ENCODE measurements at regions not wholly inside any gene's neighbourhood (a gene's known extent, or its start where the extent isn't known, plus 50 kb on each side); places are given as distances from the start of the nearest gene placed in this dataset.

DNA sequence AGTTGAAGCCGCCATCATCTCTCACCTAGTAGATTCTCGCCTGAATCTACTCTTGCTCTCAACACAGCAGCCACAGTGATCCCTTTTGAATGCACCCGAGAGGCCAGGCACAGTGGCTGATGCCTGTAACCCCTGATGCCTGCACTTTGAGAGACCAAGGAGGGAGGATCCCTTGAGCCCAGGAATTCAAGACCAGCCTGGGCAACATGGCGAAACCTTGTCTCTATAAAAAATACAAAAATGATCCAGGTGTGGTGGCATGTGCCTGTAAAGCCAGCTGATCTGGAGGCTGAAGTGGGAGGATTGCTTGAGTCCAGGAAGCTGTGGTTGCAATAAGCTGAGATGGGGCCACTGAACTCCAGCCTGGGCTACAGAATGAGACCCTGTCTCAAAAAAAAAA lies 60.3 kb upstream of the EML4 start:
- ChIA-PET CTCF (no interaction called here), POLR2A (no interaction called here), RAD21 (ENCODE audit: low non-redundant PET in 1 of 2, low total read pairs in 2 of 2, uncharacterized antibody in 2 of 2, unreplicated experiment in 2 of 2) (no interaction called here)
- H3K9me3 ChIP-seq (ENCODE audit: control insufficient read depth in 1 of 2, insufficient read depth in 1 of 2, low read depth in 1 of 2, low read length in 2 of 2), result no peaks in the 10 kb centered on the region
- no peaks in the 10 kb centered on the region for H4K20me1 ChIP-seq (ENCODE audit: insufficient read depth)
- H3K79me2 ChIP-seq (ENCODE audit: insufficient read depth, low read length), result no peaks in the 10 kb centered on the region
- H3K36me3 ChIP-seq (ENCODE audit: control insufficient read depth in 1 of 2, insufficient read depth in 2 of 2, low read length in 2 of 2), result no peaks in the 10 kb centered on the region
- no peak for ATAC-seq
- H3K27me3 ChIP-seq (ENCODE audit: insufficient read depth, low read length), result 0 out of 2 replicates have a peak, but pooled peaks cover 6% of the 10 kb centered on the region
- BruUV-seq (replicated peaks), result no TSS peak
- H3K27ac ChIP-seq (ENCODE audit: low read depth, low read length), result no peak overlapping the region
- intact Hi-C loops (cut with micrococcal nuclease), result no loop called here
- H3K9ac ChIP-seq (ENCODE audit: low read length), result no peak overlapping the region
- TF ChIP-seq YY1 (IDR thresholded peaks at IDR 0.05; ENCODE audit: extremely low read depth, insufficient replicate concordance, low read depth, low read length) (no peak), EZH2phosphoT487 (IDR thresholded peaks at IDR 0.05; ENCODE audit: borderline replicate concordance) (no peak)
- TF ChIP-seq, protein P1, sequence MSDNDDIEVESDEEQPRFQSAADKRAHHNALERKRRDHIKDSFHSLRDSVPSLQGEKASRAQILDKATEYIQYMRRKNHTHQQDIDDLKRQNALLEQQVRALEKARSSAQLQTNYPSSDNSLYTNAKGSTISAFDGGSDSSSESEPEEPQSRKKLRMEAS (IDR thresholded peaks at IDR 0.05), result no peak
- H3K4me3 ChIP-seq (replicated peaks in 1 of 2; ENCODE audit: low read depth in 1 of 2, low read length in 2 of 2), result no peak overlapping the region
- no peaks in the 10 kb centered on the region for H3K9me2 ChIP-seq (ENCODE audit: insufficient read depth)
- no peak overlapping the region for H3K4me2 ChIP-seq (ENCODE audit: low read length)
- H3K4me1 ChIP-seq (ENCODE audit: control insufficient read depth in 1 of 2, insufficient read depth in 2 of 2, low read length in 2 of 2), result peaks cover 0 to 3% of the 10 kb centered on the region in 2 experiments; a peak in 1 of 4 replicates
- no peak overlapping the region for H2AFZ ChIP-seq (ENCODE audit: low read depth, low read length, poor library complexity, severe bottlenecking)
- DNase-seq (ENCODE audit: low read depth, low spot score), result no peak

DNA sequence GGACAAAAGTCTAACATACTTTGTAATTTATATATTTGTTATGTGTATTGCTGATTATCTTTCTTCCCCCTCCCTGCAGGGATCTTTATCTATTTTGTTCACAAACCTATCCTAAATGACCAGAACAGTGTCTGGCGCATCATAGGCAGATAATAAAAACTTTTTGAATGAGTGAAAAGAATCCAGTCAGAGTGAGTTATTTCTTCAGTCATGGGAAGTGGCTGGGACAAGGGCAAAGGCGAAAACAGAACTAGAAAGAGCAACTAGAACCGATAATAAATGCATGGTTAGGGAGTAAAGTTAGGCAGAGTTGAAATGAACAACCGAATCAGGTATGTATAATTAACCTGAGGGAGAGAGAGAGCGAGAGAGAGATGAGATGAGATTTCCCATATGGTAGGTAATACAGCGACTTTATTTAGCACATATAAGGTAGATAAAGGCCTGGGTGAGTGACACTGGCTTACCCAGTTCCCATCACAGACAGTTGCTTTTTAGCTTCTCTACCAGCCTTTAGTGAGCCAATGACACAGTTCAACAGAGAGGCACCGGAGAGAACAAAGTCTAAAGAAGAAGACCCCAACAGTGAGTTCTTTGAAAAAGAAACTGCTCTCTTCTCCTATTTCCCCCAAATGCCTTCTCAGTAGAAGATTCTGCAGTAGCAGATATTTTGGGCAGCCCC lies 59.1 kb upstream of the EML4 start:
- DNase-seq (ENCODE audit: low read depth, low spot score) (no peak), ATAC-seq (no peak)
- no TSS peak for BruUV-seq (replicated peaks)
- no peaks in the 10 kb centered on the region for H3K36me3 ChIP-seq (ENCODE audit: control insufficient read depth in 1 of 2, insufficient read depth in 2 of 2, low read length in 2 of 2)
- H3K9me2 ChIP-seq (ENCODE audit: insufficient read depth), result no peaks in the 10 kb centered on the region
- TF ChIP-seq JUND (IDR thresholded peaks at IDR 0.05), result no peak
- TF ChIP-seq, protein P1 (IDR thresholded peaks at IDR 0.05), result no peak
- no peak for TF ChIP-seq ZFX (IDR thresholded peaks at IDR 0.05)
- no peak for TF ChIP-seq POLR2AphosphoS5 (IDR thresholded peaks at IDR 0.05; ENCODE audit: low read depth, low read length)
- TF ChIP-seq TCF7L2 (IDR thresholded peaks at IDR 0.05; ENCODE audit: borderline replicate concordance, extremely low read depth, insufficient read depth, insufficient read length), result no peak
- TF ChIP-seq POLR2A (IDR thresholded peaks at IDR 0.05; ENCODE audit: borderline replicate concordance, extremely low read depth, insufficient read depth, insufficient read length), result no peak
- TF ChIP-seq ZNF274 (IDR thresholded peaks at IDR 0.05; ENCODE audit: low read depth, low read length), result no peak
- TF ChIP-seq SRF (IDR thresholded peaks at IDR 0.05; ENCODE audit: low read depth), result no peak
- no peak for TF ChIP-seq CEBPB (IDR thresholded peaks at IDR 0.05; ENCODE audit: low read depth)
- no peak for TF ChIP-seq SP1 (IDR thresholded peaks at IDR 0.05; ENCODE audit: low read depth)
- POLR2A ChIA-PET, result no interaction called here
- intact Hi-C loops (cut with micrococcal nuclease), result no loop called here
- no peak overlapping the region for H3K4me3 ChIP-seq (replicated peaks in 1 of 2; ENCODE audit: low read depth in 1 of 2, low read length in 2 of 2)
- 0 out of 2 replicates have a peak, but pooled peaks cover 6% of the 10 kb centered on the region for H3K27me3 ChIP-seq (ENCODE audit: insufficient read depth, low read length)
- CTCF ChIA-PET, result no interaction called here
- H3K9me3 ChIP-seq (ENCODE audit: control insufficient read depth in 1 of 2, insufficient read depth in 1 of 2, low read depth in 1 of 2, low read length in 2 of 2), result no peaks in the 10 kb centered on the region
- H3K27ac ChIP-seq (ENCODE audit: low read depth, low read length), result no peak overlapping the region
- H4K20me1 ChIP-seq (ENCODE audit: insufficient read depth), result no peaks in the 10 kb centered on the region
- no peak overlapping the region for H3K4me2 ChIP-seq (ENCODE audit: low read length)
- RAD21 ChIA-PET (ENCODE audit: low non-redundant PET in 1 of 2, low total read pairs in 2 of 2, uncharacterized antibody in 2 of 2, unreplicated experiment in 2 of 2), result no interaction called here
- no peak overlapping the region for H2AFZ ChIP-seq (ENCODE audit: low read depth, low read length, poor library complexity, severe bottlenecking)
- H3K4me1 ChIP-seq (ENCODE audit: control insufficient read depth in 1 of 2, insufficient read depth in 2 of 2, low read length in 2 of 2), result peaks cover 0 to 3% of the 10 kb centered on the region in 2 experiments; a peak in 1 of 4 replicates
- no peak overlapping the region for H3K9ac ChIP-seq (ENCODE audit: low read length)
- H3K79me2 ChIP-seq (ENCODE audit: insufficient read depth, low read length), result no peaks in the 10 kb centered on the region

Data from HCT116 (cell line).